HepG2 (cell line): ENCODE measurements at regions not wholly inside any gene's neighbourhood (a gene's known extent, or its start where the extent isn't known, plus 50 kb on each side); places are given as distances from the start of the nearest gene placed in this dataset.

Experiments
- BHLHE40 ChIP-seq: IDR thresholded peaks from 2 replicates; pipeline ENCODE4 v1.6.1; 2011; ENCODE audit warnings: low read length, improper control_type of control experiment
- EP300 ChIP-seq, 3 experiments: sonication (generic) in 1 of 3; formaldehyde crosslinking in 1 of 3; IDR thresholded peaks; 2 replicates each; pipeline versions ENCODE4 v1.5.1 to v1.6.1; 2011 to 2020; ENCODE audit warnings: low read depth in 2 of 3, low read length in 2 of 3, borderline replicate concordance in 1 of 3, improper control_type of control experiment in 1 of 3, mild to moderate bottlenecking in 1 of 3, missing genetic modification reagents in 1 of 3, moderate library complexity in 1 of 3
- HDAC1 ChIP-seq: sonication (generic); formaldehyde crosslinking; IDR thresholded peaks from 2 replicates; pipeline ENCODE4 v1.5.1; 2020; ENCODE audit warnings: mild to moderate bottlenecking, missing genetic modification reagents
- HDAC6 ChIP-seq: fragments of 200-600 bp; sonication (generic); IDR thresholded peaks from 2 replicates; pipeline ENCODE4 v1.7.0; 2017; ENCODE audit warnings: mild to moderate bottlenecking, antibody characterized with exemption, low read length, low read depth
- RBAK ChIP-seq: sonication (generic); formaldehyde crosslinking; IDR thresholded peaks from 2 replicates; pipeline ENCODE4 v1.5.1; 2020; ENCODE audit warnings: mild to moderate bottlenecking, missing genetic modification reagents
- ZSCAN29 ChIP-seq: sonication (generic); formaldehyde crosslinking; conservative IDR thresholded peaks from 2 replicates; pipeline ENCODE4 v1.4.0; 2020; ENCODE audit warnings: mild to moderate bottlenecking, missing genetic modification reagents
- TF ChIP-seq, protein P1 (sequence below): sonication (generic); formaldehyde crosslinking; IDR thresholded peaks from 2 replicates; pipeline ENCODE4 v1.4.0; 2020; ENCODE audit warnings: mild to moderate bottlenecking, missing genetic modification reagents
- TF ChIP-seq, protein P2 (sequence below): sonication (generic); formaldehyde crosslinking; IDR thresholded peaks from 2 replicates; pipeline ENCODE4 v1.5.1; 2020; ENCODE audit warnings: missing genetic modification reagents, mild to moderate bottlenecking, borderline replicate concordance
- TF ChIP-seq, protein P3 (sequence below): sonication (generic); formaldehyde crosslinking; IDR thresholded peaks from 2 replicates; pipeline ENCODE4 v1.5.0; 2020; ENCODE audit warnings: mild to moderate bottlenecking, missing genetic modification reagents, moderate library complexity

DNA sequence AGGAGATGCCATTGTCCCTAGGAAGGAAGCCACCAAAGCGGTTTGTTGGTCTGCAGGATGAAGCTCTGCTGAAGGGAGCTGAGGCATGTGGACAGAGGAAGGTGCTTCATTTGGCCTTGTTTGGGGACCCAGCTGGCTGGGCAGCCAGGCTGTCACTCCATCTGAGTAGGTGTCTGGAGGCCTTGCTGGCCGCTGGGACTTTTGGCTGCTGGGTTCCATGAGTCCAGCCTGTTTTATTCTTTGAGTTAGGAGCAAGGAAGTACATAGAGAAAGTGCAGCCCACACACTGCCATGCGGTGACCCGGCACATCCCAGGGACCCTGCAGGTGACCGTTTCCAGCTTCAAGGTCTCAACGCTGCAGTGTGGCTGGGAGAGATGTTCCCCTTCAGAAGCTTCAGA lies 251.2 kb upstream of the IRX4 start:
- no peak for TF ChIP-seq BHLHE40
- TF ChIP-seq, protein P1, sequence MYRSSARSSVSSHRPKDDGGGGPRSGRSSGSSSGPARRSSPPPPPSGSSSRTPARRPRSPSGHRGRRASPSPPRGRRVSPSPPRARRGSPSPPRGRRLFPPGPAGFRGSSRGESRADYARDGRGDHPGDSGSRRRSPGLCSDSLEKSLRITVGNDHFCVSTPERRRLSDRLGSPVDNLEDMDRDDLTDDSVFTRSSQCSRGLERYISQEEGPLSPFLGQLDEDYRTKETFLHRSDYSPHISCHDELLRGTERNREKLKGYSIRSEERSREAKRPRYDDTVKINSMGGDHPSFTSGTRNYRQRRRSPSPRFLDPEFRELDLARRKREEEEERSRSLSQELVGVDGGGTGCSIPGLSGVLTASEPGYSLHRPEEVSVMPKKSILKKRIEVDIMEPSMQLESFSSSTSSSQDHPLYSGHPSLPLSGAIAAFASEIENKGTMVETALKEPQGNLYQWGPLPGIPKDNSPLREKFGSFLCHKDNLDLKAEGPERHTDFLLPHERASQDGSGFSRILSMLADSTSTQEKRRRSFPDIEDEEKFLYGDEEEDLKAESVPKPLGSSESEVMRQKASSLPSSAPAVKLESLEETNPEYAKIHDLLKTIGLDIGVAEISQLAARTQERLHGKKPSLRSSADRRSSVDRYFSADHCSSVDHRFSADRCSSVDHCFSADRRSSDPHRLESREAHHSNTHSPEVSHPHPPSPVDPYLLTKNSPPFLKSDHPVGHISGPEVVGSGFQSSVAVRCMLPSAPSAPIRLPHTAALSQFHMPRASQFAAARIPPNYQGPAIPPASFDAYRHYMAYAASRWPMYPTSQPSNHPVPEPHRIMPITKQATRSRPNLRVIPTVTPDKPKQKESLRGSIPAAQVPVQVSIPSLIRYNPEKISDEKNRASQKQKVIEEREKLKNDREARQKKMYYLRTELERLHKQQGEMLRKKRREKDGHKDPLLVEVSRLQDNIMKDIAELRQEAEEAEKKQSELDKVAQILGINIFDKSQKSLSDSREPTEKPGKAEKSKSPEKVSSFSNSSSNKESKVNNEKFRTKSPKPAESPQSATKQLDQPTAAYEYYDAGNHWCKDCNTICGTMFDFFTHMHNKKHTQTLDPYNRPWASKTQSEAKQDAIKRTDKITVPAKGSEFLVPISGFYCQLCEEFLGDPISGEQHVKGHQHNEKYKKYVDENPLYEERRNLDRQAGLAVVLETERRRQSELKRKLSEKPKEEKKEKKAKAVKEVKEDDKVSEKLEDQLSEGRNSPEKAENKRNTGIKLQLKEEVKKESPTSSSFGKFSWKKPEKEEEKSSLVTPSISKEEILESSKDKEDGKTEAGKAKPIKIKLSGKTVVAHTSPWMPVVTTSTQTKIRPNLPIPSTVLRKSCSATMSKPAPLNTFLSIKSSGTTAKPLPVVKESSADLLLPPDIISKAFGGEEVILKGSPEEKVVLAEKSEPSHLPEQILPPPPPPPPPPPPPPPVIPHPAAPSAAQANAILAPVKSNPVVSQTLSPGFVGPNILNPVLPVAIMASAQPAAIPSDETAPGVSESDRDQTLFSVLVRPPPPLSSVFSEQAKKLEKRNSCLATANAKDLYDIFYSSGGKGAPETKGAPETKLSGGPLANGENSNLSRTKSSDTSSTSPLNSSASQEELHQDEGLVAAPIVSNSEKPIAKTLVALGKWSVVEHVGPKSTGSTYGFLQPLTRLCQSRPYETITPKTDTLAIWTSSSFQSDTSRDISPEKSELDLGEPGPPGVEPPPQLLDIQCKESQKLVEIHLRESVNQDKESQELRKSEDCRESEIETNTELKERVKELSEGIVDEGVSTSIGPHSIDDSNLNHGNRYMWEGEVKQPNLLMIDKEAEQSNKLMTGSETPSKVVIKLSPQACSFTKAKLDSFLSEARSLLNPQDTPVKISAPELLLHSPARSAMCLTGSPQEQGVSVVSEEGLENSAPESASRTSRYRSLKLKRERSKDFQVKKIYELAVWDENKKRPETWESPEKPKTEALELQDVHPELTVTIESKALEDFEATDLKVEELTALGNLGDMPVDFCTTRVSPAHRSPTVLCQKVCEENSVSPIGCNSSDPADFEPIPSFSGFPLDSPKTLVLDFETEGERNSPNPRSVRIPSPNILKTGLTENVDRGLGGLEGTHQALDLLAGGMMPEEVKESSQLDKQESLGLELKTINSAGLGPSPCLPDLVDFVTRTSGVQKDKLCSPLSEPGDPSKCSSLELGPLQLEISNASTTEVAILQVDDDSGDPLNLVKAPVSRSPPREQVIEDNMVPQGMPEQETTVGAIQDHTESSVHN (CRISPR knock-in tag) = no peak
- TF ChIP-seq HDAC1 (CRISPR knock-in tag) = no peak
- no peak for TF ChIP-seq RBAK (CRISPR knock-in tag)
- no peak for TF ChIP-seq EP300 (IDR thresholded peaks at IDR 0.05; ENCODE audit: low read depth in 2 of 2, low read length in 2 of 2)
- no peak for TF ChIP-seq EP300 (CRISPR knock-in tag; IDR thresholded peaks at IDR 0.05; ENCODE audit: borderline replicate concordance)
- TF ChIP-seq, protein P2, sequence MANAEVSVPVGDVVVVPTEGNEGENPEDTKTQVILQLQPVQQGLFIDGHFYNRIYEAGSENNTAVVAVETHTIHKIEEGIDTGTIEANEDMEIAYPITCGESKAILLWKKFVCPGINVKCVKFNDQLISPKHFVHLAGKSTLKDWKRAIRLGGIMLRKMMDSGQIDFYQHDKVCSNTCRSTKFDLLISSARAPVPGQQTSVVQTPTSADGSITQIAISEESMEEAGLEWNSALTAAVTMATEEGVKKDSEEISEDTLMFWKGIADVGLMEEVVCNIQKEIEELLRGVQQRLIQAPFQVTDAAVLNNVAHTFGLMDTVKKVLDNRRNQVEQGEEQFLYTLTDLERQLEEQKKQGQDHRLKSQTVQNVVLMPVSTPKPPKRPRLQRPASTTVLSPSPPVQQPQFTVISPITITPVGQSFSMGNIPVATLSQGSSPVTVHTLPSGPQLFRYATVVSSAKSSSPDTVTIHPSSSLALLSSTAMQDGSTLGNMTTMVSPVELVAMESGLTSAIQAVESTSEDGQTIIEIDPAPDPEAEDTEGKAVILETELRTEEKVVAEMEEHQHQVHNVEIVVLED (CRISPR knock-in tag) = no peak
- TF ChIP-seq ZSCAN29 (CRISPR knock-in tag) = no peak
- TF ChIP-seq, protein P3, sequence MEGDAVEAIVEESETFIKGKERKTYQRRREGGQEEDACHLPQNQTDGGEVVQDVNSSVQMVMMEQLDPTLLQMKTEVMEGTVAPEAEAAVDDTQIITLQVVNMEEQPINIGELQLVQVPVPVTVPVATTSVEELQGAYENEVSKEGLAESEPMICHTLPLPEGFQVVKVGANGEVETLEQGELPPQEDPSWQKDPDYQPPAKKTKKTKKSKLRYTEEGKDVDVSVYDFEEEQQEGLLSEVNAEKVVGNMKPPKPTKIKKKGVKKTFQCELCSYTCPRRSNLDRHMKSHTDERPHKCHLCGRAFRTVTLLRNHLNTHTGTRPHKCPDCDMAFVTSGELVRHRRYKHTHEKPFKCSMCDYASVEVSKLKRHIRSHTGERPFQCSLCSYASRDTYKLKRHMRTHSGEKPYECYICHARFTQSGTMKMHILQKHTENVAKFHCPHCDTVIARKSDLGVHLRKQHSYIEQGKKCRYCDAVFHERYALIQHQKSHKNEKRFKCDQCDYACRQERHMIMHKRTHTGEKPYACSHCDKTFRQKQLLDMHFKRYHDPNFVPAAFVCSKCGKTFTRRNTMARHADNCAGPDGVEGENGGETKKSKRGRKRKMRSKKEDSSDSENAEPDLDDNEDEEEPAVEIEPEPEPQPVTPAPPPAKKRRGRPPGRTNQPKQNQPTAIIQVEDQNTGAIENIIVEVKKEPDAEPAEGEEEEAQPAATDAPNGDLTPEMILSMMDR (CRISPR knock-in tag) = no peak
- no peak for TF ChIP-seq HDAC6
